Mesenchymal stem cell (in vitro differentiated cells and primary cell): ENCODE measurements at regions not wholly inside any gene's neighbourhood (a gene's known extent, or its start where the extent isn't known, plus 50 kb on each side); places are given as distances from the start of the nearest gene placed in this dataset.

ENCODE experiments used
- DNase-seq: peaks from one replicate; pipeline ENCODE4 v3.0.0-alpha.2; 2013
- H2AFZ ChIP-seq: one replicate; pipeline ENCODE4 v1.6.1; 2013; ENCODE audit warnings: low read depth, mild to moderate bottlenecking, control low read depth, inconsistent platforms, low read length, moderate library complexity
- H2AK5ac ChIP-seq: 2 replicates; pipeline ENCODE4 v1.6.1; 2013; ENCODE audit warnings: low read length, moderate library complexity, mild to moderate bottlenecking, inconsistent platforms; ENCODE audit not compliant: severe bottlenecking
- H2BK120ac ChIP-seq: one replicate; pipeline ENCODE4 v1.6.1; 2013; ENCODE audit warnings: low read depth, mild to moderate bottlenecking, inconsistent platforms, low read length, moderate library complexity
- H2BK12ac ChIP-seq, 2 experiments: one replicate each; pipeline ENCODE4 v1.6.1; 2013; ENCODE audit warnings: inconsistent platforms in 2 of 2, low read length in 2 of 2, mild to moderate bottlenecking in 2 of 2, moderate library complexity in 2 of 2, control low read depth in 1 of 2
- H2BK15ac ChIP-seq: one replicate; pipeline ENCODE4 v1.6.1; 2013; ENCODE audit warnings: mild to moderate bottlenecking, low read depth, inconsistent platforms; ENCODE audit not compliant: poor library complexity, severe bottlenecking
- H2BK5ac ChIP-seq: 2 replicates; pipeline ENCODE4 v1.6.1; 2013; ENCODE audit warnings: low read depth, mild to moderate bottlenecking, low read length, control low read depth, inconsistent platforms; ENCODE audit not compliant: poor library complexity, severe bottlenecking
- H3K14ac ChIP-seq, 2 experiments: one replicate each; pipeline ENCODE4 v1.6.1; 2013; ENCODE audit warnings: inconsistent platforms in 2 of 2, low read length in 2 of 2, control low read depth in 1 of 2, mild to moderate bottlenecking in 1 of 2, moderate library complexity in 1 of 2
- H3K18ac ChIP-seq, 2 experiments: one replicate each; pipeline ENCODE4 v1.6.1; 2013; ENCODE audit warnings: inconsistent platforms in 2 of 2, low read length in 2 of 2, control low read depth in 1 of 2, low read depth in 1 of 2, mild to moderate bottlenecking in 1 of 2
- H3K23ac ChIP-seq, 2 experiments: one replicate each; pipeline ENCODE4 v1.6.1; 2013; ENCODE audit warnings: inconsistent platforms in 2 of 2, low read length in 2 of 2, mild to moderate bottlenecking in 2 of 2, moderate library complexity in 2 of 2, control low read depth in 1 of 2
- H3K27ac ChIP-seq: 2 replicates; pipeline ENCODE4 v1.5.1; 2013; ENCODE audit warnings: mild to moderate bottlenecking, moderate library complexity, low read length, control low read depth, inconsistent platforms; ENCODE audit not compliant: poor library complexity, severe bottlenecking
- H3K27me3 ChIP-seq, 2 experiments: 2 replicates each; pipeline versions ENCODE4 v1.6.1 to v1.7.0; 2013; ENCODE audit warnings: low read length in 2 of 2, mild to moderate bottlenecking in 2 of 2, moderate library complexity in 2 of 2, control low read depth in 1 of 2, inconsistent platforms in 1 of 2; ENCODE audit not compliant: control insufficient read depth in 1 of 2, insufficient read depth in 1 of 2
- H3K36me3 ChIP-seq, 2 experiments: 2 replicates each; pipeline versions ENCODE4 v1.6.1 to v1.7.0; 2013; ENCODE audit warnings: low read length in 2 of 2, control low read depth in 1 of 2, inconsistent platforms in 1 of 2, low read depth in 1 of 2, mild to moderate bottlenecking in 1 of 2; ENCODE audit not compliant: insufficient read depth in 2 of 2, control insufficient read depth in 1 of 2
- H3K4ac ChIP-seq, 2 experiments: one replicate each; pipeline ENCODE4 v1.6.1; 2013; ENCODE audit warnings: inconsistent platforms in 2 of 2, low read length in 2 of 2, mild to moderate bottlenecking in 2 of 2, moderate library complexity in 2 of 2, control low read depth in 1 of 2, low read depth in 1 of 2
- H3K4me1 ChIP-seq: 2 replicates; pipeline ENCODE4 v1.6.1; 2013; ENCODE audit warnings: low read depth, low read length, control low read depth; ENCODE audit not compliant: control insufficient read depth, insufficient read depth
- H3K4me2 ChIP-seq: 2 replicates; pipeline ENCODE4 v1.6.1; 2013; ENCODE audit warnings: low read length, mild to moderate bottlenecking, inconsistent platforms; ENCODE audit not compliant: poor library complexity, severe bottlenecking
- H3K4me3 ChIP-seq, 2 experiments: 2 replicates each; pipeline versions ENCODE4 v1.5.1 to v1.7.0; 2013; ENCODE audit warnings: low read length in 2 of 2, mild to moderate bottlenecking in 2 of 2, control low read depth in 1 of 2, low read depth in 1 of 2; ENCODE audit not compliant: insufficient read depth in 1 of 2
- H3K79me1 ChIP-seq: replicated peaks from 2 replicates; pipeline ENCODE4 v1.6.1; 2013; ENCODE audit warnings: mild to moderate bottlenecking, control low read depth, low read length, inconsistent platforms; ENCODE audit not compliant: poor library complexity, severe bottlenecking
- H3K9ac ChIP-seq: 2 replicates; pipeline ENCODE4 v1.7.0; 2013; ENCODE audit warnings: mild to moderate bottlenecking, low read length, moderate library complexity
- H3K9me3 ChIP-seq: 2 replicates; pipeline ENCODE4 v1.7.0; 2013; ENCODE audit warnings: mild to moderate bottlenecking, low read length; ENCODE audit not compliant: control insufficient read depth
- H4K8ac ChIP-seq: one replicate; pipeline ENCODE4 v1.6.1; 2013; ENCODE audit warnings: inconsistent platforms, mild to moderate bottlenecking, low read length, moderate library complexity
- H4K91ac ChIP-seq: one replicate; pipeline ENCODE4 v1.6.1; 2013; ENCODE audit warnings: mild to moderate bottlenecking, low read length, inconsistent platforms
- WGBS: methylation state at CpG from one replicate; pipeline ENCODE4 v1.1.7; 2013; ENCODE audit warnings: mixed read lengths; 5-methylcytosine and 5-hydroxymethylcytosine counted together

- DNase-seq, result no peak
- Histone ChIP-seq H3K4me2 (no peak overlapping the region), H3K4me1 (no peaks in the 10 kb centered on the region), H2AFZ (no peak overlapping the region), H2AK5ac (no peak overlapping the region), H3K23ac (no peak overlapping the region), H3K14ac (no peak overlapping the region), H3K9me3 (peaks cover 14% of the 10 kb centered on the region), H2BK5ac (no peak overlapping the region), H3K79me1 (no peaks in the 10 kb centered on the region), H2BK15ac (no peak overlapping the region), H2BK120ac (no peak overlapping the region), H3K27me3 (no peaks in the 10 kb centered on the region), H2BK12ac (no peak overlapping the region), H4K91ac (no peak overlapping the region), H3K4me3 (no peak overlapping the region), H3K36me3 (no peaks in the 10 kb centered on the region), H3K9ac (no peak overlapping the region), H3K27ac (no peak overlapping the region), H3K18ac (no peak overlapping the region), H4K8ac (no peak overlapping the region), H3K4ac (no peak overlapping the region)
- WGBS, result 67% methylated on average over 1 of the region's 2 CpGs
Measured at GRCh38 chr2:66202586-66202985, 232.3 kb upstream of the MEIS1 start.

DNA sequence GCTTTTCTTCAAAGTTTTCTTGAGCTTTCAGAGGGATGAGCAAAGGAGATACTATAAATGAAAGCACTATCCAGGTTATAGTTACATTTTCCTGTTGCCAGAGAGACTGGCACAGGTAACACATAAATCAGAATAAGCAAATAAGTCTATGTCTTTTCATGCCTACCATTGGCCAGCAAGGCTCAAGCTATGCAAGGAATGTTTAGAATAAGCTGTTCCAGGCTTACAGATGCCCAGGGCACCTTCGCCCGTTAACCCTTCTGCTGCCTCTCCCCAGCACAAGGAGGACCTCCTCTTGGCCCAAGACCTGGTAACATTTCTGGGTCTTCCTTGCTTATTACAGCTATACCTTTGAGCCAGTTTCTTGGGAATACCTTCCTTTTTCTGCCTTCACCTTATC lies 233.7 kb upstream of the MEIS1 start:
- no peak for DNase-seq
- H3K9ac ChIP-seq, result no peak overlapping the region

DNA sequence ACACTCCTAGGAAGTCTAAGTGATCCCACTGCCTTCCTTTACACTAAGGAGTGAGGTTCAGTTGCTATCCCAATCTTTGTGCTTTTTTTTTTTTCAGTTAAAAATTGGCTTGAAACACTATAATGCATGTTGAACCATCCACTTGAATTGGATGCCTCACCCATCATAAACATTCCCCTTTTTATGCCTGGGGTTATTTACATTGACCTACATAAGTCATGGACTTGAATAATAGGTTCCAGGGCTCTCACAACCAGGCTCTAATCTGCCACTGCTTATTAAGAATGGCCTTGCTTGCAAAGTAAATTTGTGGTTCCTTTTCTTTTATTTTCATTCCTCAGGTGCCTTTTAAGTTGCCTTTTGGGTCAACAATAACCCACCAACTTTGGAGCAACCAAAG lies 236.1 kb upstream of the MEIS1 start:
- Histone ChIP-seq H3K23ac (no peak overlapping the region), H3K4me3 (no peak overlapping the region), H3K18ac (no peak overlapping the region), H2BK15ac (no peak overlapping the region), H3K9me3 (peaks cover 8% of the 10 kb centered on the region), H2AFZ (no peak overlapping the region), H2AK5ac (no peak overlapping the region), H4K8ac (no peak overlapping the region), H3K4ac (no peak overlapping the region), H2BK120ac (no peak overlapping the region), H2BK5ac (no peak overlapping the region), H3K27me3 (no peaks in the 10 kb centered on the region), H3K4me2 (no peak overlapping the region), H3K36me3 (no peaks in the 10 kb centered on the region), H3K9ac (no peak overlapping the region), H4K91ac (no peak overlapping the region), H3K27ac (no peak overlapping the region), H3K14ac (no peak overlapping the region), H2BK12ac (no peak overlapping the region), H3K4me1 (no peaks in the 10 kb centered on the region), H3K79me1 (no peaks in the 10 kb centered on the region)
- DNase-seq, result no peak

More for the DNA sequence above, 233.7 kb upstream of the MEIS1 start:
- Histone ChIP-seq H3K27me3 (no peaks in the 10 kb centered on the region), H4K91ac (no peak overlapping the region), H3K27ac (no peak overlapping the region), H2AK5ac (no peak overlapping the region), H2BK12ac (no peak overlapping the region), H2AFZ (no peak overlapping the region), H2BK5ac (no peak overlapping the region), H3K14ac (no peak overlapping the region), H3K79me1 (no peaks in the 10 kb centered on the region), H2BK120ac (no peak overlapping the region), H3K4me1 (no peaks in the 10 kb centered on the region), H3K4me3 (no peak overlapping the region), H4K8ac (no peak overlapping the region), H2BK15ac (no peak overlapping the region), H3K4me2 (no peak overlapping the region), H3K4ac (no peak overlapping the region), H3K36me3 (no peaks in the 10 kb centered on the region), H3K9me3 (peaks cover 14% of the 10 kb centered on the region), H3K23ac (no peak overlapping the region), H3K18ac (no peak overlapping the region)
- 90% methylated on average over 2 of the region's 2 CpGs for WGBS

DNA sequence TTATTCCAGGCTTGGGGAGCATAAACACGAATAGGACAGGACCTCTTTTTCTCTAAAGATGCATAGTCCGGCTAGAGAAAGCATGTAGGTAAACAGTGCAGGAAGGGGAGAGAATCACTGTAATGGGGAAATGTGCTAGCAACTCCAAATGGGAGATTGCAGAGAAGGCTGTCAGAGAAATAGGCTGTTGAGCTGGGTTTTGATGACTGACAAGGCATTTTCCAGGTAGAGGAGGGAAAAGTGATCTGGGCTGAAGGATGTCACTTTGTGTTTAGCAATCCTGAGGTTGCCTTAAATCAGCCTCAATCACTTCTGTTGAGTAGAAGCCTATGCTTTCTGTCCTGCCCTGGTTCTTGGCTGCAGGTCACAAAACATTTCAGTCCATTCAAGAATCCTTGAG lies 242.0 kb upstream of the MEIS1 start:
- Histone ChIP-seq H3K14ac (no peak overlapping the region), H3K9ac (no peak overlapping the region), H3K4me1 (no peaks in the 10 kb centered on the region), H3K23ac (no peak overlapping the region), H3K79me1 (no peaks in the 10 kb centered on the region), H3K4ac (no peak overlapping the region), H2AK5ac (no peak overlapping the region), H2BK120ac (no peak overlapping the region), H2AFZ (no peak overlapping the region), H2BK15ac (no peak overlapping the region), H4K8ac (no peak overlapping the region), H3K9me3 (no peaks in the 10 kb centered on the region), H3K36me3 (no peaks in the 10 kb centered on the region), H3K4me2 (no peak overlapping the region), H3K18ac (no peak overlapping the region), H2BK5ac (no peak overlapping the region), H3K4me3 (no peak overlapping the region), H3K27me3 (peaks cover 0 to 6% of the 10 kb centered on the region in 2 experiments), H3K27ac (no peak overlapping the region), H2BK12ac (no peak overlapping the region), H4K91ac (no peak overlapping the region)
- no peak for DNase-seq
- WGBS, result 86% methylated on average over 2 of the region's 2 CpGs
